Activated CD4-positive, alpha-beta T cell treated with anti-CD3 and anti-CD28 coated beads, Interleukin-2, amount 50 U/mL, for 24 hours (primary cell): ENCODE measurements at regions not wholly inside any gene's neighbourhood (a gene's known extent, or its start where the extent isn't known, plus 50 kb on each side); places are given as distances from the start of the nearest gene placed in this dataset.
"Not testable (repeated sequence)": the region's sequence is repeated elsewhere in the genome, so short reads cannot be mapped to it uniquely, and the experiment has no call there.

Experiments
- DNase-seq, 2 donors: peaks; one replicate each; pipeline ENCODE4 v3.0.0-alpha.2; 2020; ENCODE audit warnings: low read depth in 1 of 2, low spot score in 1 of 2

GRCh38 chr6:133099573-133099972 lies 141.6 kb upstream of the EYA4 start:
- DNase-seq, result no peak

GRCh38 chr6:133100865-133101264 lies 140.3 kb upstream of the EYA4 start:
- no peak for DNase-seq

GRCh38 chr6:133101790-133102189 lies 139.4 kb upstream of the EYA4 start:
- no peak for DNase-seq

DNA sequence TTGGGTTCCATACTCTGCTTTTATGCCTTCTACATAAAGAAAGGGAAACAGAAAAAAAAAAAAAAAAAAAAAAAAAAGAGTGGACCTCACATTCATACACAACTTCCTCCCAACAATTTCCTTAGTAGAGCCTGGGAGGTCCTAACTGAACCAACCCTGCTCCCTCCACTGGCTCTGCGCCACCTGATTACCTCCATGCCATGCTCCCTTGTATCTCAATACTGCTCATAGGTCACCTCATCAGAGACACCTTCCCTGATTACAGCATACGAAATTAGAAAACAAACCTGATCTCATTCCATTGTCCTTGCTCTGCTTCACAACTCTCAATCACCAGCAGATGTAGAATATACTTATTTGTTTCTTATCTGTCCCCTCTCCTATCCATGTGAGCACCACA lies 134.2 kb upstream of the EYA4 start:
- DNase-seq, result no peak

- no peak for DNase-seq
These were observed 132.7 kb upstream of the EYA4 start for GRCh38 chr6:133108419-133108818.

GRCh38 chr6:133114973-133115372 lies 126.2 kb upstream of the EYA4 start:
- DNase-seq, result no peak

GRCh38 chr6:133115946-133116345 lies 125.2 kb upstream of the EYA4 start:
- no peak for DNase-seq

DNA sequence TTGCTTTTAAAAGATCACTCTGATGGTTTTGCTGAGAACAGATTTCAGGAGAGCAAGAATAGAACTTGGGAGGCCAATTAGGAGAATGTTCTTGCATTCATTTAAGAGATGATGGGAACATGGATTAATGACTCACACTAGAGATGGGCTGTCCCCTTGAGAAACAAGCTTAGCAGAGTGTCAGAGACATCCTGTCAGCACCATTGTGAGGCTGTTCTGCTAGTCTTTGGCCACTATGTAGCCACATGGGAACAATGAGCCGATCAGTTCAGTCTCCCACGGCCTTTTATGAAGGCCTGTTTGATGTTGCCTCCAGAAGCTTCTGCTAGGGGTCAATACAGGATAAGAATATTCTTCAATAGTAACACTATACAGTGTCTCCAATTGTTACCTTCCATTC lies 113.0 kb upstream of the EYA4 start:
- DNase-seq, result no peak

DNA sequence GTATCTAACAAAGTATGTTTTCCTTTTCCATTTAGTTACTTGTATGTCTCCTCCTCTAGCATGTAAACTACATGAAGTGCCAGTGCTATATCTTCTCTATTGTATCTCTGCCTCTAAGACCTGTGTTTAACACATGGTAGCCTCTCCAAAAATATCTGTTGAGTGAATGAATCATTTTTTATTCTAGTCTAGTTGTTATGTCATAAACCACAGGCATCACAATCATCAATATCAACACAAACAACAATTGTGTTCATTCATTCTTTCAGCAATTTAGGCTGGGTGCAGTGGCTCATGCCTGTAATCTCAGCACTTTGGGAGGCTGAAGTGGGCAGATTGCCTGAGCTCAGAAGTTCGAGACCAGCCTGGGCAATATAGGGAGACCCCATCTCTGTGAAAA lies 111.6 kb upstream of the EYA4 start:
- DNase-seq, result no peak

DNA sequence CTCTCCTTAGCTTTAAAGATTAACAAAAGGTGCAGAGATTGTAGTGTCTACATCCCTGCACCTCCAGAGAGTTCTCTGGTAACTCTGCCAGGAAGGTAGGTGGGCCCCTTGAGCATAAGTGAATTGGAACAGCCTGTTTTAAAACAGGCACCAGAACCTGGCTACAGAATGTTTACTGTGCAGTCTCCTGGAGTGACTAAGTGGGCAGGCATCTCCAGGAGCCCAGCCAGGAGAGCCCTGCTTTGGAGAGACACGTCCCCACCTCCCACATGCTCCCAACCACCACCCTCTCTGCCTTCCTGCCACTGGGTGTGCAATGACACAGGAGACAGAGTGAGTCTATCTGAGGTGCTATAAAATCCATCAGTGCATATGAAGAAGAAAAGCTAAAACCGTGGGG lies 110.3 kb upstream of the EYA4 start:
- no peak for DNase-seq

DNA sequence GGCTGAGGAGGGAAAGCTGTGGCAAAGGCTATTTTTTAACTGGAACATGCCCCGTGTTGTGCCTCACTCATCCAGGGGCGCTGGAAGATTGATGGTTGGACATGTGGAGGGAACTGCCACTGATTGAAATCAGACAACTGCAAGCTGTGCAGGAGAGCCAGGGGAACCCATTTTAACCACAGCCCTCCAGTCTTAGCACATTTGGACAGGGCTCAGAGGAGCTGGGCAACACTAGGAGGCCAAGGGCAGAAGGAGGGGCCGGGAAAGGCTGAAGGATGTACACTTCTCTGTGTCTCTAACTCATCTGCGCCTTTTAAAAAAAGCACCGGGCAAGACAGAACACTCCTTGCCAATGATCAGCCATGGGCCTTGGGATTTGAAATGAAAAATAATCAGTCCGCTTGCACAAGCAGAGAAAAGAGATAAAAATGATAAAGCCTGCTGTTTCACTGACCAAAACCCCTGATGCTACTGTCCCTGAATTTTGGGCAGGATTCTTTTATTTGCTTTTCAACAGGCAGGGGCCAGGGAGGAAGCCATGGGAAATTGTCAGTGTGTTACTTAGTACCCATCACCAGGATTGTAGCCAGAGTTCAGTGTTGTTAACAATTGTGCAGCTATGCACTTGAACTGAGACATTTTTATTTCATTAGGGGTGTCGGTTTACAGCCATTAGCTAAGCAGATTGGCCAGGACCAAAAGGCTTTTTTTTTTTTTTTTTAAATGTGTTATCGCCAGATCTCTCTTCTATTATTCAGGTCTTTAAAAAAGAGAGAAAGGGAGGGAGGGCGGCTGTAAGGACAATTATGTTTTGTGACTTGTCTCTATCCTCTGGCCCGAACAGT lies 109.3 kb upstream of the EYA4 start:
- DNase-seq, result no peak

- DNase-seq, result no peak
These were observed 108.6 kb upstream of the EYA4 start for GRCh38 chr6:133132466-133132971.

- DNase-seq, result no peak
These were observed 104.8 kb upstream of the EYA4 start for GRCh38 chr6:133136177-133136880.

DNA sequence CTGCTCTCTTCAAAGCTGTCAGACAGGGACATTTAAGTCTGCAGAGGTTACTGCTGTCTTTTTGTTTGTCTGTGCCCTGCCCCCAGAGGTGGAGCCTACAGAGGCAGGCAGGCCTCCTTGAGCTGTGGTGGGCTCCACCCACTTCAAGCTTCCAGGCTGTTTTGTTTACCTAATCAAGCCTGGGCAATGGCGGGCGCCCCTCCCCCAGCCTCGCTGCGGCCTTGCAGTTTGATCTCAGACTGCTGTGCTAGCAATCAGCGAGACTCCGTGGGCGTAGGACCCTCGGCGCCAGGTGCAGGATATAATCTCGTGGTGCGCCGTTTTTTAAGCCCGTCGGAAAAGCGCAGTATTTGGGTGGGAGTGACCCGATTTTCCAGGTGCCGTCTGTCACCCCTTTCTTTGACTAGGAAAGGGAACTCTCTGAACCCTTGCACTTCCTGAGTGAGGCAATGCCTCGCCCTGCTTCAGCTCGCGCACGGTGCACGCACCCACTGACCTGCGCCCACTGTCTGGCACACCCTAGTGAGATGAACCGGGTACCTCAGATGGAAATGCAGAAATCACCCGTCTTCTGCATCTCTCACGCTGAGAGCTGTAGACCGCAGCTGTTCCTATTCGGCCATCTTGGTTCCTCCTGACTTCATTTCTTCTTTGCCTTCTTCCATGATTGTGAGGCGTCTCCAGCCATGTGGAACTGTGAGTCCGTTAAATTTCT lies 93.5 kb upstream of the EYA4 start:
- DNase-seq, result not testable (repeated sequence)

DNA sequence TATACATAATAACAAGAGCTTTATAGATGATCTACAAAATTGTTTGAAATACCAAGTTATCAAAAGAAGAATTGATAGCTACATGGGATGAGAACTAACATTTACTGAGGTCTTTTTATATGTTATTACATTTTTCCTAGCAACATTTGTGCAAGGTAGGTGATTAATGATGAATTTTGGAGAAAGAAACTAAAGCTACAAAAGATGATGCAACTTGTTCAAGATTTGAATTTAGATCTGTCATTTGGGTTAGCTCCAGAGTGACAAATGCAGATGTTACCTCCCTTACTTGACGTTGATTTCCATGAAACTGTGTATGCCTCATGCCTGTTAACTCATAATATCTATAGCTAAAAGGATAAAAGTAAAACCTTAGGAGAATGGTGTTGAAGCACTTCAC lies 84.5 kb upstream of the EYA4 start:
- DNase-seq, result no peak

DNA sequence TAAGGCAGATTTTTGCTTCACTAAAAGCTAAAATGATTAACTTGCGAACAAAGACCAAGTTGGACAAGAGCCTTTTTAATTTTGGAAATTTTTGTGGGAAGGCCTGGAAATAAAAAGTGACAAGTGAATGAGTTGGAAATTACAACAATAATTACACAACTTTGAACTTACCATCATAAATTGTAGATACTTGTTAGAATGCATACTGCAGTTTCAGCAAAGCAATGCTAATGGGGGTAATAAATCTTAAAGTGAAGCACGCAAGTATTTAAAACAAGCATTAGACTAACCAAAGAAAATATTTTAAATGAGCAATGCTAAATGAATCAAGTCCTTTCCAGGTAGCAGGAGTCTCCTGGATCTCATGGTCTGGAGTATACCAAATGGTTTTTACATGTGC lies 83.2 kb upstream of the EYA4 start:
- no peak for DNase-seq

DNA sequence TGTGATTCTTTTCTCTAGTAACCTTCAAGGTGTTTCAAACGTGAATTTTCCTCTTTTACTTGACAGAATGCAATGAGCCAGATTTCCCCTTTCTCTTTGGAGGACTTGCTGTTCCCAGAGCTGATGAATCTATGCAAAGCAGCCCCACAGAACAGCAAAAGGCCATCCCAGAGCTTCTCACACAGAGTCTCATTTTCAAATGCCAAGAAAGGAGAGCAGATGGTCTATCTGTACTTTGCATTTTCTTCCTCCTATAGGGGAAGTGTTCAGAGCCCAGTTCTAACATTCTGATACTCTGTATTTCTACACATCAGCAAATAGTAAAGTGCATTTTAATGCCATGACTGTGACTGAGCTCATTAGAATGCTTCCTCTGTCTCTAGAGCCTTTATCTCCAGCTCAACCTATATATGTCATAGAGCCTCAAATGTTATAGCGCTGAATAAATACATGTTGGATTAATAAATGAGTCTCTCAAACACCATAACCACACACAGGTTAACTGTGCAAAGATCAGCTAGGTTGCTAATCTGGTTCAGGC lies 81.8 kb upstream of the EYA4 start:
- DNase-seq, result no peak

- no peak for DNase-seq
These were observed 80.6 kb upstream of the EYA4 start for GRCh38 chr6:133160536-133160935.

GRCh38 chr6:133165235-133165634 lies 75.9 kb upstream of the EYA4 start:
- DNase-seq, result no peak

DNA sequence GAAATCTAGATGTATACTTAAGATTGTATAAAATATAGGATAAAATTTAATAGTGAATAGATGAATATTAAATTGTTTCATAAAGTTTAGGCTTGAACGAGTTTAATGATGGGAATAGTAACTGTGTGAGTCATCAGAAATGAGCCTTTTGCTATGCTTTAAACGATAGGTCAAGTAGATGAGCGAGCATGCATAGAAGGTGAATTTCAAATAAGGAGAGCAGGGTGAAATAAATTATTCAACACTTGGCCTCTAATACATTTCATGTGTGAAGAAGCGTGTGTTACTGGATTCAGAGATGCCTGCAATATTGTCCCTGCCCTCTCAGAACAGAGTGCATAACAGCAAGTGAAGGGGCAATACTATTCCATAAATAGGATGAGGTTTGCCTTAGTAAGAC lies 74.4 kb upstream of the EYA4 start:
- DNase-seq, result no peak

GRCh38 chr6:133169901-133170300 lies 71.3 kb upstream of the EYA4 start:
- no peak for DNase-seq

DNA sequence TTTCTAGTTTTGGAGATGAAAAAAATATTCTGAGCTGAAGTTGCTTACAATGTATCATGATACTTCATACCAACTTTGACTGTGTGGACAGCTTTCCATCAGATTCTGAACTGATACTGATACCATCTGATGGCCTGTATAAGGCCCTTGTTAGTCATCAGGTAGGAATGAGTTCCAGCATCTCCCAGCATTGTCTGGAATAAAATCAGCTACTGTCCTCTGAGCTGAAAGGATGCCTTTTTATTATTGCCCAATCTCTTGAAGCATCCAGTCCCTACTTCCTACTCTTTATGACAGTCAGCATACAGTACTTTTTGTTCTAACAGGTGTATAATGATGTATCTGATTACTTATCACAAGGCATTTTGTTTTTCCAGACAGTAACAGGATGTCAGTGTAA lies 70.6 kb upstream of the EYA4 start:
- DNase-seq, result no peak
